ENCODE measurements at regions not wholly inside any gene's neighbourhood (a gene's known extent, or its start where the extent isn't known, plus 50 kb on each side); places are given as distances from the start of the nearest gene placed in this dataset.

DNA sequence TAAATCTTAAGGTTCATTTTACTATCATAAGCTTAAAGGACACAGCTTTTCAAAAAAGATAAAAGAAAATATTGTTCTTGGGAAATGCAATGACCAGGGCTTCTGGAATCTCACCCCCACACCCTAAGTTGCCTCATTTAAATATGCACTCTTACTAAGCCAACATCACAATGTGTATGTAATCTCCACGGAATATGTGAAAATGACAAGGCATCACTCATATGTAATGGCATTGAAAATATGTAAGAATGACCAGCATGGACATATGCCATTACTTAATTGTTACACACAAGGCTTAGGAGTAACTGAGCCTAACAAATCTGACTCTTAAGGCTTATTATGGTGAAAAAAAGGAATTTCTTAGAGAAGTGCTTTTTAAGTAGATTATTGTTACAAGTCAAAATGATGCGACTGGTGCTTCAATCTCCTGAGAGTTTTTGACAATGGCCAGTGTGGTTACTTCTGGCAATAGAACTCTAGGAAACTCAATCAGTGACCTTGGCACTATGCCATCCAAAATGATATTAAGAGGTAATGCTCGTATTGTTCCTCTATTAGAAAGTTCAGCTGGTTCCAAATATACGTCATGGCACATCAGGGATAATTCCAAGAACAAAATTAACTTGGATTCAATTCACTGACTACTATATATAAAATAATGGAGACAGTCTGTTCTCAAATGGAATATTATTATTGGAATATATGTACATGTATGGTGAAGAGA is 290.0 kb upstream of the PLSCR5 start (continued):
- TF ChIP-seq, protein P1, sequence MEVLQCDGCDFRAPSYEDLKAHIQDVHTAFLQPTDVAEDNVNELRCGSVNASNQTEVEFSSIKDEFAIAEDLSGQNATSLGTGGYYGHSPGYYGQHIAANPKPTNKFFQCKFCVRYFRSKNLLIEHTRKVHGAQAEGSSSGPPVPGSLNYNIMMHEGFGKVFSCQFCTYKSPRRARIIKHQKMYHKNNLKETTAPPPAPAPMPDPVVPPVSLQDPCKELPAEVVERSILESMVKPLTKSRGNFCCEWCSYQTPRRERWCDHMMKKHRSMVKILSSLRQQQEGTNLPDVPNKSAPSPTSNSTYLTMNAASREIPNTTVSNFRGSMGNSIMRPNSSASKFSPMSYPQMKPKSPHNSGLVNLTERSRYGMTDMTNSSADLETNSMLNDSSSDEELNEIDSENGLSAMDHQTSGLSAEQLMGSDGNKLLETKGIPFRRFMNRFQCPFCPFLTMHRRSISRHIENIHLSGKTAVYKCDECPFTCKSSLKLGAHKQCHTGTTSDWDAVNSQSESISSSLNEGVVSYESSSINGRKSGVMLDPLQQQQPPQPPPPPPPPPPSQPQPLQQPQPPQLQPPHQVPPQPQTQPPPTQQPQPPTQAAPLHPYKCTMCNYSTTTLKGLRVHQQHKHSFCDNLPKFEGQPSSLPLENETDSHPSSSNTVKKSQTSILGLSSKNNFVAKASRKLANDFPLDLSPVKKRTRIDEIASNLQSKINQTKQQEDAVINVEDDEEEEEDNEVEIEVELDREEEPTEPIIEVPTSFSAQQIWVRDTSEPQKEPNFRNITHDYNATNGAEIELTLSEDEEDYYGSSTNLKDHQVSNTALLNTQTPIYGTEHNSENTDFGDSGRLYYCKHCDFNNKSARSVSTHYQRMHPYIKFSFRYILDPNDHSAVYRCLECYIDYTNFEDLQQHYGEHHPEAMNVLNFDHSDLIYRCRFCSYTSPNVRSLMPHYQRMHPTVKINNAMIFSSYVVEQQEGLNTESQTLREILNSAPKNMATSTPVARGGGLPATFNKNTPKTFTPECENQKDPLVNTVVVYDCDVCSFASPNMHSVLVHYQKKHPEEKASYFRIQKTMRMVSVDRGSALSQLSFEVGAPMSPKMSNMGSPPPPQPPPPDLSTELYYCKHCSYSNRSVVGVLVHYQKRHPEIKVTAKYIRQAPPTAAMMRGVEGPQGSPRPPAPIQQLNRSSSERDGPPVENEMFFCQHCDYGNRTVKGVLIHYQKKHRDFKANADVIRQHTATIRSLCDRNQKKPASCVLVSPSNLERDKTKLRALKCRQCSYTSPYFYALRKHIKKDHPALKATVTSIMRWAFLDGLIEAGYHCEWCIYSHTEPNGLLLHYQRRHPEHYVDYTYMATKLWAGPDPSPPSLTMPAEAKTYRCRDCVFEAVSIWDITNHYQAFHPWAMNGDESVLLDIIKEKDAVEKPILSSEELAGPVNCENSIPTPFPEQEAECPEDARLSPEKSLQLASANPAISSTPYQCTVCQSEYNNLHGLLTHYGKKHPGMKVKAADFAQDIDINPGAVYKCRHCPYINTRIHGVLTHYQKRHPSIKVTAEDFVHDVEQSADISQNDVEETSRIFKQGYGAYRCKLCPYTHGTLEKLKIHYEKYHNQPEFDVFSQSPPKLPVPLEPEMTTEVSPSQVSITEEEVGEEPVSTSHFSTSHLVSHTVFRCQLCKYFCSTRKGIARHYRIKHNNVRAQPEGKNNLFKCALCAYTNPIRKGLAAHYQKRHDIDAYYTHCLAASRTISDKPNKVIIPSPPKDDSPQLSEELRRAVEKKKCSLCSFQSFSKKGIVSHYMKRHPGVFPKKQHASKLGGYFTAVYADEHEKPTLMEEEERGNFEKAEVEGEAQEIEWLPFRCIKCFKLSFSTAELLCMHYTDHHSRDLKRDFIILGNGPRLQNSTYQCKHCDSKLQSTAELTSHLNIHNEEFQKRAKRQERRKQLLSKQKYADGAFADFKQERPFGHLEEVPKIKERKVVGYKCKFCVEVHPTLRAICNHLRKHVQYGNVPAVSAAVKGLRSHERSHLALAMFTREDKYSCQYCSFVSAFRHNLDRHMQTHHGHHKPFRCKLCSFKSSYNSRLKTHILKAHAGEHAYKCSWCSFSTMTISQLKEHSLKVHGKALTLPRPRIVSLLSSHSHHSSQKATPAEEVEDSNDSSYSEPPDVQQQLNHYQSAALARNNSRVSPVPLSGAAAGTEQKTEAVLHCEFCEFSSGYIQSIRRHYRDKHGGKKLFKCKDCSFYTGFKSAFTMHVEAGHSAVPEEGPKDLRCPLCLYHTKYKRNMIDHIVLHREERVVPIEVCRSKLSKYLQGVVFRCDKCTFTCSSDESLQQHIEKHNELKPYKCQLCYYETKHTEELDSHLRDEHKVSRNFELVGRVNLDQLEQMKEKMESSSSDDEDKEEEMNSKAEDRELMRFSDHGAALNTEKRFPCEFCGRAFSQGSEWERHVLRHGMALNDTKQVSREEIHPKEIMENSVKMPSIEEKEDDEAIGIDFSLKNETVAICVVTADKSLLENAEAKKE (CRISPR knock-in tag; IDR thresholded peaks at IDR 0.05) = no peak
- TF ChIP-seq, protein P2, sequence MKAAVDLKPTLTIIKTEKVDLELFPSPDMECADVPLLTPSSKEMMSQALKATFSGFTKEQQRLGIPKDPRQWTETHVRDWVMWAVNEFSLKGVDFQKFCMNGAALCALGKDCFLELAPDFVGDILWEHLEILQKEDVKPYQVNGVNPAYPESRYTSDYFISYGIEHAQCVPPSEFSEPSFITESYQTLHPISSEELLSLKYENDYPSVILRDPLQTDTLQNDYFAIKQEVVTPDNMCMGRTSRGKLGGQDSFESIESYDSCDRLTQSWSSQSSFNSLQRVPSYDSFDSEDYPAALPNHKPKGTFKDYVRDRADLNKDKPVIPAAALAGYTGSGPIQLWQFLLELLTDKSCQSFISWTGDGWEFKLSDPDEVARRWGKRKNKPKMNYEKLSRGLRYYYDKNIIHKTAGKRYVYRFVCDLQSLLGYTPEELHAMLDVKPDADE (IDR thresholded peaks at IDR 0.05) = no peak
- TF ChIP-seq ZNF331 (CRISPR knock-in tag; IDR thresholded peaks at IDR 0.05; ENCODE audit: low read depth) = no peak

DNA sequence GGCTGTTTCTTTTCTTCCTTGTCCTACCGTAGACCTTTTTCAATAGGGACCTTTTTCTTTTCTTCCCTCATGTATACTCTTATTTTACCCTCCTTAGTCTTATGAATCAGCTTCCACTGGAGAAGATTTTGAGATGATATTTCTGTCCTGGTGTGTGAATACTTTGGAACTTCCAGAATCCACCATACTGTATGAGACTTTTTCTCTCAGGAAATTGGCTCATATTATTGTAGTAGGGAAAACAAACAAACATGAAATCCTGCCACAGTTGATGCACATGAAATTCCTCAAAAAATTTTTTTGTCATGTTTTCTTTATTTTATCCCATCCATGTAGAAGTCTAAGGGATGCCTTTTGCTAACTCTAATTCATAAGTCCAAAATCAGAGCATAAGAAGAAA is 289.3 kb upstream of the PLSCR5 start:
- no peak overlapping the region for H3K4me3 Mint-ChIP-seq
- TF ChIP-seq ZNF114 (CRISPR knock-in tag; IDR thresholded peaks at IDR 0.05) = no peak
- TF ChIP-seq ZNF331 (CRISPR knock-in tag; IDR thresholded peaks at IDR 0.05; ENCODE audit: low read depth) = no peak
- TF ChIP-seq, protein P2 (IDR thresholded peaks at IDR 0.05) = no peak
- TF ChIP-seq, protein P1 (CRISPR knock-in tag; IDR thresholded peaks at IDR 0.05) = no peak
- no peak for TF ChIP-seq CREB1 (CRISPR knock-in tag; IDR thresholded peaks at IDR 0.05; ENCODE audit: low read depth)

More for the DNA sequence above, 289.3 kb upstream of the PLSCR5 start:
- no peaks in the 10 kb centered on the region for H3F3A ChIP-seq (replicated peaks; ENCODE audit: low read depth)
- H3K4me3 ChIP-seq = no peak overlapping the region
- no peaks in the 10 kb centered on the region for H3K27me3 ChIP-seq (ENCODE audit: insufficient read depth)
- H3K4me2 ChIP-seq = no peak overlapping the region
- ATAC-seq = no peak
- H3K9me2 ChIP-seq (ENCODE audit: insufficient read depth) = no peaks in the 10 kb centered on the region
- DNase-seq (ENCODE audit: low spot score) = no peak
- 0 out of 2 replicates have a peak, but pooled peaks cover 4% of the 10 kb centered on the region for H3K4me1 ChIP-seq (ENCODE audit: insufficient read depth)
- no peak overlapping the region for H2AFZ ChIP-seq
- H3K79me2 ChIP-seq (replicated peaks; ENCODE audit: insufficient read depth) = no peaks in the 10 kb centered on the region
- H3K9me3 Mint-ChIP-seq = no peaks in the 10 kb centered on the region
- no peaks in the 10 kb centered on the region for H3K36me3 ChIP-seq (ENCODE audit: insufficient read depth)
- peaks cover 8% of the 10 kb centered on the region; the same call in 2 of the 3 replicates for H3K4me1 Mint-ChIP-seq
- no peaks in the 10 kb centered on the region for H3K27me3 Mint-ChIP-seq (ENCODE audit: insufficient read depth, low read depth, poor library complexity)
- no peak overlapping the region for H3K27ac ChIP-seq (ENCODE audit: low read depth)
- peak overlapping the region; percentile 13; the same call in 1 of the 2 replicates for H3K27ac Mint-ChIP-seq
- H4K20me1 ChIP-seq (replicated peaks; ENCODE audit: insufficient read depth) = no peaks in the 10 kb centered on the region
- H3K36me3 Mint-ChIP-seq (ENCODE audit: low read depth) = no peaks in the 10 kb centered on the region
